K562 (cell line): ENCODE measurements at regions not wholly inside any gene's neighbourhood (a gene's known extent, or its start where the extent isn't known, plus 50 kb on each side); places are given as distances from the start of the nearest gene placed in this dataset.

ENCODE experiments used
- ATF1 ChIP-seq, 2 experiments: fragments of 450-650 bp in 1 of 2; IDR thresholded peaks; 2 replicates each; pipeline ENCODE4 v1.6.1; 2016; ENCODE audit warnings: missing compliant biosample characterization in 1 of 2, missing genetic modification characterization in 1 of 2
- ELF1 ChIP-seq: fragments of 200-800 bp; sonication (Bioruptor generic); IDR thresholded peaks from 2 replicates; pipeline ENCODE4 v1.6.1; 2016; ENCODE audit warnings: missing genetic modification characterization, missing compliant biosample characterization
- ELF4 ChIP-seq: fragments of 450-650 bp; formaldehyde crosslinking; IDR thresholded peaks from 2 replicates; pipeline ENCODE4 v1.4.0; 2022; ENCODE audit warnings: missing genetic modification characterization
- ERF ChIP-seq: fragments of 450-650 bp; formaldehyde crosslinking; IDR thresholded peaks from 2 replicates; pipeline ENCODE4 v1.4.0; 2020; ENCODE audit warnings: mild to moderate bottlenecking, mixed read lengths
- ETV1 ChIP-seq: fragments of 450-650 bp; conservative IDR thresholded peaks from 2 replicates; pipeline ENCODE4 v1.6.1; 2016; ENCODE audit warnings: missing genetic modification characterization, control low read depth, low read depth, missing compliant biosample characterization
- FOXJ2 ChIP-seq: fragments of 200-800 bp; sonication (Bioruptor generic); IDR thresholded peaks from 2 replicates; pipeline ENCODE4 v1.6.1; 2016; ENCODE audit warnings: missing genetic modification characterization, missing compliant biosample characterization
- FOXK1 ChIP-seq: sonication (generic); formaldehyde crosslinking; IDR thresholded peaks from 2 replicates; pipeline ENCODE4 v1.8.0; 2022; ENCODE audit warnings: missing genetic modification reagents, mild to moderate bottlenecking, borderline replicate concordance
- FOXK2 ChIP-seq, 2 experiments: fragments of 450-650 bp; IDR thresholded peaks in 1 of 2; conservative IDR thresholded peaks in 1 of 2; 2 replicates each; pipeline ENCODE4 v1.6.1; 2016; ENCODE audit warnings: low read depth in 2 of 2, mild to moderate bottlenecking in 1 of 2
- MAZ ChIP-seq, 2 experiments: fragments of 450-650 bp in 1 of 2; sonication (generic) in 1 of 2; formaldehyde crosslinking; IDR thresholded peaks in 1 of 2; conservative IDR thresholded peaks in 1 of 2; 2 replicates each; pipeline versions ENCODE4 v1.4.0 to v1.5.0; 2020; ENCODE audit warnings: mild to moderate bottlenecking in 1 of 2, missing genetic modification reagents in 1 of 2
- MTA3 ChIP-seq: fragments of 450-650 bp; formaldehyde crosslinking; IDR thresholded peaks from 2 replicates; pipeline ENCODE4 v1.6.1; 2017; ENCODE audit warnings: mild to moderate bottlenecking, borderline replicate concordance
- MYC ChIP-seq, 2 experiments: fragments of 250-450 bp in 1 of 2; sonication (Bioruptor Pico) in 1 of 2; IDR thresholded peaks; 2 replicates each; pipeline versions ENCODE4 v1.5.1 to v1.6.1; 2012 to 2021; ENCODE audit warnings: low read depth in 2 of 2, borderline replicate concordance in 1 of 2, improper control_type of control experiment in 1 of 2, low read length in 1 of 2, mild to moderate bottlenecking in 1 of 2, moderate library complexity in 1 of 2
- NCOA4 ChIP-seq: fragments of 450-650 bp; IDR thresholded peaks from 2 replicates; pipeline ENCODE4 v1.6.1; 2018; ENCODE audit warnings: mild to moderate bottlenecking; ENCODE audit not compliant: partially characterized antibody
- RCOR1 ChIP-seq, 2 experiments: IDR thresholded peaks; 2 replicates each; pipeline ENCODE4 v1.6.1; 2012; ENCODE audit warnings: low read depth in 2 of 2, low read length in 2 of 2, borderline replicate concordance in 1 of 2, improper control_type of control experiment in 1 of 2
- SMC3 ChIP-seq: conservative IDR thresholded peaks from 2 replicates; pipeline ENCODE4 v1.6.1; 2011; ENCODE audit warnings: low read depth, low read length, improper control_type of control experiment; ENCODE audit not compliant: insufficient read depth
- STAT5A ChIP-seq: IDR thresholded peaks from 2 replicates; pipeline ENCODE4 v1.6.1; 2012; ENCODE audit warnings: low read length, inconsistent platforms, borderline replicate concordance
- TAL1 ChIP-seq: fragments of 450-650 bp; IDR thresholded peaks from 2 replicates; pipeline ENCODE4 v1.6.1; 2016; ENCODE audit warnings: mild to moderate bottlenecking
- ZNF146 ChIP-seq: IDR thresholded peaks from one replicate; pipeline ENCODE4 v1.6.1; 2018; ENCODE audit warnings: missing compliant biosample characterization; ENCODE audit not compliant: unreplicated experiment
- ZNF766 ChIP-seq: fragments of 200-800 bp; sonication (Bioruptor generic); conservative IDR thresholded peaks from 2 replicates; pipeline ENCODE4 v1.6.1; 2016; ENCODE audit warnings: missing genetic modification characterization, missing compliant biosample characterization
- TF ChIP-seq, protein P1 (sequence below): fragments of 450-650 bp; IDR thresholded peaks from 2 replicates; pipeline ENCODE4 v1.6.1; 2016; ENCODE audit warnings: low read depth, mild to moderate bottlenecking, moderate library complexity
- TF ChIP-seq, protein P2 (sequence below): fragments of 250-450 bp; sonication (Bioruptor Pico); IDR thresholded peaks from 2 replicates; pipeline ENCODE4 v1.9.0; 2021; ENCODE audit warnings: mild to moderate bottlenecking
- TF ChIP-seq, protein P3 (sequence below): fragments of 450-650 bp; IDR thresholded peaks from 2 replicates; pipeline ENCODE4 v1.7.0; 2016; ENCODE audit warnings: borderline replicate concordance
- TF ChIP-seq, protein P4 (sequence below): fragments of 450-650 bp; formaldehyde crosslinking; IDR thresholded peaks from 2 replicates; pipeline ENCODE4 v1.4.0; 2020; ENCODE audit warnings: mild to moderate bottlenecking, moderate library complexity

DNA sequence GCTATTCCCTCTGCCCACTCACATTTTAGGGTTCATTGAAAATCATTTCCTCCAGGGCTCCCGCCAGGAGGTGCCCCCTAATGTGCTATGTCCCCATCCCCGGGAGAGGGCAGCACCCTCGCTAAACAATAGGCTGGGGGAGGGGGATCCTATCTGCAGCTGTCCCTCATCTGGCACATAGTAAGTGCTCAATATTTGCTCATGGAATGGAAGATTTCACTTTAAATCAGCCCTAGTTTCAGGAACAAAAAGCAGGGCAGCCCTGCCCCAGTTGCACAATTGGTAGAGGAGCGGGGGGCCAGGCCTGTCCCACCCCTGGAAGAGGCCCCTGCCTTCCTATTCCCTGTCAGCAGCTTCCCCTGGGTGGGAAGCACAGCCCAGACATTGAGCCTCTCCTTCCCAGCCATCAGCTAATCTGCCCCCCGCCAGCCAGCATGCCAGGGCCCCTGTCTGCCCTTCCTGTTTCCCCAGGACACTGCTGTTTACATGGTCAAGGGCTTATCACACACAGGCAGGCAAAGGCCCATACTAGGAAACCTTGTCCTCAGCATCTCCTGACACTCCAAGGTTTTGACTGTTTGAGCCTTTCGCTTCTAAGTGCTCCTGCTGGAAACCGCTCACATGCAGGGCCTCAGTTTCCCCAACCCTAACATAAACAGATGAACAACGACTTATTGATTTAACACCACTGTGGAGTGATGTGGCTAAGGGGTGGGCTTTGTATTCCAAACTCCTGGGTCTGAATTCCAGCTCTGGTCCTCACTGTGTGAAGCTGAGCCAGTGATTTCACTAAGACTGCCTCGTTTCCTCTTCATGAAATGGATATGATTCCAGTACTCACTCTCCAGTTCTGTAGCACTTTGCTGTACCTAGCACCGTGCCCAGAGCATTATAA lies 130.7 kb upstream of the ZMIZ1 start (continued):
- TF ChIP-seq FOXK2 (conservative IDR thresholded peaks at IDR 0.05 in 1 of 2, IDR thresholded peaks at IDR 0.05 in 1 of 2; ENCODE audit: low read depth in 2 of 2) (peak; percentile 93 to 97), ETV1 (tag) (peak; percentile 40; the same call in 1 of the 2 replicates), FOXJ2 (0 out of 2 replicates have a peak, but pooled peaks have one; percentile 23), NCOA4 (no peak), ERF (CRISPR knock-in tag) (no peak), MAZ (CRISPR knock-in tag; conservative IDR thresholded peaks at IDR 0.05 in 1 of 2, IDR thresholded peaks at IDR 0.05 in 1 of 2) (peak; percentile 42 to 66; a peak in 1 of 4 replicates), MYC (IDR thresholded peaks at IDR 0.05; ENCODE audit: low read depth, low read length) (0 out of 2 replicates have a peak, but pooled peaks have one; percentile 8), MYC (CRISPR knock-in tag; IDR thresholded peaks at IDR 0.05; ENCODE audit: borderline replicate concordance, low read depth) (no peak), FOXK1 (0 out of 2 replicates have a peak, but pooled peaks have one; percentile 43), ELF1 (0 out of 2 replicates have a peak, but pooled peaks have one; percentile 32), ZNF766 (CRISPR knock-in tag) (peak; percentile 47; the same call in 1 of the 2 replicates), ATF1 (CRISPR knock-in tag; IDR thresholded peaks at IDR 0.05) (no peak), ATF1 (tag; IDR thresholded peaks at IDR 0.05) (peak; percentile 24; the same call in 1 of the 2 replicates), STAT5A (peak; percentile 39; the same call in 1 of the 2 replicates), SMC3 (peak; percentile 58; the same call in 1 of the 2 replicates), RCOR1 (IDR thresholded peaks at IDR 0.05; ENCODE audit: borderline replicate concordance in 1 of 2, low read depth in 2 of 2, low read length in 2 of 2) (peak in 1 of 2 experiments; percentile 72; a peak in 2 of 4 replicates), ZNF146 (CRISPR knock-in tag) (no peak), ELF4 (CRISPR knock-in tag) (0 out of 2 replicates have a peak, but pooled peaks have one; percentile 57), TAL1 (peak; percentile 82), MTA3 (peak; percentile 73; the same call in 1 of the 2 replicates)
- TF ChIP-seq, protein P1, sequence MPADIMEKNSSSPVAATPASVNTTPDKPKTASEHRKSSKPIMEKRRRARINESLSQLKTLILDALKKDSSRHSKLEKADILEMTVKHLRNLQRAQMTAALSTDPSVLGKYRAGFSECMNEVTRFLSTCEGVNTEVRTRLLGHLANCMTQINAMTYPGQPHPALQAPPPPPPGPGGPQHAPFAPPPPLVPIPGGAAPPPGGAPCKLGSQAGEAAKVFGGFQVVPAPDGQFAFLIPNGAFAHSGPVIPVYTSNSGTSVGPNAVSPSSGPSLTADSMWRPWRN = no peak
- TF ChIP-seq, protein P2, sequence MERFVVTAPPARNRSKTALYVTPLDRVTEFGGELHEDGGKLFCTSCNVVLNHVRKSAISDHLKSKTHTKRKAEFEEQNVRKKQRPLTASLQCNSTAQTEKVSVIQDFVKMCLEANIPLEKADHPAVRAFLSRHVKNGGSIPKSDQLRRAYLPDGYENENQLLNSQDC (CRISPR knock-in tag) = no peak
- TF ChIP-seq, protein P3, sequence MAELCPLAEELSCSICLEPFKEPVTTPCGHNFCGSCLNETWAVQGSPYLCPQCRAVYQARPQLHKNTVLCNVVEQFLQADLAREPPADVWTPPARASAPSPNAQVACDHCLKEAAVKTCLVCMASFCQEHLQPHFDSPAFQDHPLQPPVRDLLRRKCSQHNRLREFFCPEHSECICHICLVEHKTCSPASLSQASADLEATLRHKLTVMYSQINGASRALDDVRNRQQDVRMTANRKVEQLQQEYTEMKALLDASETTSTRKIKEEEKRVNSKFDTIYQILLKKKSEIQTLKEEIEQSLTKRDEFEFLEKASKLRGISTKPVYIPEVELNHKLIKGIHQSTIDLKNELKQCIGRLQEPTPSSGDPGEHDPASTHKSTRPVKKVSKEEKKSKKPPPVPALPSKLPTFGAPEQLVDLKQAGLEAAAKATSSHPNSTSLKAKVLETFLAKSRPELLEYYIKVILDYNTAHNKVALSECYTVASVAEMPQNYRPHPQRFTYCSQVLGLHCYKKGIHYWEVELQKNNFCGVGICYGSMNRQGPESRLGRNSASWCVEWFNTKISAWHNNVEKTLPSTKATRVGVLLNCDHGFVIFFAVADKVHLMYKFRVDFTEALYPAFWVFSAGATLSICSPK = no peak
- TF ChIP-seq, protein P4, sequence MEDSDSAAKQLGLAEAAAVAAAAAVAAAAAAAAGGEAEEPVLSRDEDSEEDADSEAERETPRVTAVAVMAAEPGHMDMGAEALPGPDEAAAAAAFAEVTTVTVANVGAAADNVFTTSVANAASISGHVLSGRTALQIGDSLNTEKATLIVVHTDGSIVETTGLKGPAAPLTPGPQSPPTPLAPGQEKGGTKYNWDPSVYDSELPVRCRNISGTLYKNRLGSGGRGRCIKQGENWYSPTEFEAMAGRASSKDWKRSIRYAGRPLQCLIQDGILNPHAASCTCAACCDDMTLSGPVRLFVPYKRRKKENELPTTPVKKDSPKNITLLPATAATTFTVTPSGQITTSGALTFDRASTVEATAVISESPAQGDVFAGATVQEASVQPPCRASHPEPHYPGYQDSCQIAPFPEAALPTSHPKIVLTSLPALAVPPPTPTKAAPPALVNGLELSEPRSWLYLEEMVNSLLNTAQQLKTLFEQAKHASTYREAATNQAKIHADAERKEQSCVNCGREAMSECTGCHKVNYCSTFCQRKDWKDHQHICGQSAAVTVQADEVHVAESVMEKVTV (CRISPR knock-in tag) = 0 out of 2 replicates have a peak, but pooled peaks have one; percentile 20
